K562 (cell line): ENCODE measurements at regions not wholly inside any gene's neighbourhood (a gene's known extent, or its start where the extent isn't known, plus 50 kb on each side); places are given as distances from the start of the nearest gene placed in this dataset.

Experiments
- ATAC-seq: fragments of 200-7000 bp; cut with Tn5 transposase; 3 replicates; pipeline ENCODE4 v1.9.1; 2020; ENCODE audit warnings: moderate library complexity
- BruUV-seq: library from RNA; stranded (reverse); fragments of 400-500 nt; replicated peaks from 2 replicates; lab custom pipeline; 2021; lab: Mats Ljungman, UMichigan
- CTCF ChIA-PET: fragments of 300-600 bp; formaldehyde crosslinking; extraction: SDS; loops from one replicate; lab custom pipeline; 2021; ENCODE audit warnings: low intra/inter-chr PET ratio; lab: Yijun Ruan, JAX
- POLR2A ChIA-PET: fragments of 300-600, 350-650 bp; sonication (Branson Sonifier 250); formaldehyde crosslinking; extraction: SDS; loops from one replicate; lab custom pipeline; 2021; ENCODE audit warnings: antibody characterized with exemption, inconsistent platforms; lab: Yijun Ruan, JAX
- DNase-seq, 4 experiments: peaks; one replicate each; pipeline versions ENCODE4 v3.0.0 to v3.0.0-alpha.2; 2011 to 2018; ENCODE audit warnings: low spot score in 3 of 4, mixed read lengths in 3 of 4; ENCODE audit errors: extremely low read depth in 1 of 4
- FAIRE-seq: peaks from 2 replicates; lab custom pipeline; 2011; peaks lifted over from hg19 to GRCh38; lab: Jason Lieb, UNC
- H2AFZ ChIP-seq: 2 replicates; pipeline ENCODE4 v1.6.0; 2011; ENCODE audit warnings: low read depth, low read length, control low read depth, inconsistent platforms
- H3K27ac ChIP-seq: fragments of 200-600 bp; 3 replicates; pipeline ENCODE4 v1.8.0; 2011; ENCODE audit warnings: low read depth, mild to moderate bottlenecking, control low read depth, inconsistent platforms, low read length, moderate library complexity, mixed read lengths; ENCODE audit errors: extremely low read depth
- H3K27me3 ChIP-seq, 2 experiments: fragments of 300-600 bp in 1 of 2; 2 replicates in 1 of 2; 3 replicates in 1 of 2; pipeline versions ENCODE4 v1.6.0 to v1.8.0; 2011; ENCODE audit warnings: inconsistent platforms in 2 of 2, low read length in 2 of 2, mild to moderate bottlenecking in 1 of 2, mixed read lengths in 1 of 2, moderate library complexity in 1 of 2; ENCODE audit not compliant: control insufficient read depth in 2 of 2, insufficient read depth in 2 of 2
- H3K36me3 ChIP-seq: fragments of 300-600 bp; 3 replicates; pipeline ENCODE4 v1.8.0; 2011; ENCODE audit warnings: mild to moderate bottlenecking, low read length, inconsistent platforms; ENCODE audit not compliant: control insufficient read depth, insufficient read depth
- H3K4me1 ChIP-seq, 2 experiments: fragments of 200-600 bp in 1 of 2; replicated peaks in 1 of 2; 2 replicates in 1 of 2; 3 replicates in 1 of 2; pipeline versions ENCODE4 v1.5.1 to v1.8.0; 2011; ENCODE audit warnings: inconsistent platforms in 2 of 2, low read length in 2 of 2, mild to moderate bottlenecking in 1 of 2, mixed read lengths in 1 of 2, moderate library complexity in 1 of 2; ENCODE audit not compliant: control insufficient read depth in 2 of 2, insufficient read depth in 2 of 2
- H3K4me2 ChIP-seq: 2 replicates; pipeline ENCODE4 v1.6.1; 2011; ENCODE audit warnings: low read length, control low read depth, inconsistent platforms, mixed read lengths; ENCODE audit not compliant: insufficient read depth
- H3K4me3 ChIP-seq: fragments of 200-600 bp; sonication (generic), shearing (Covaris generic); 2 replicates; pipeline ENCODE4 v1.5.1; 2016; ENCODE audit warnings: control low read depth, inconsistent platforms
- H3K79me2 ChIP-seq: fragments of 200-600 bp; 3 replicates; pipeline ENCODE4 v1.8.0; 2011; ENCODE audit warnings: low read length, inconsistent platforms; ENCODE audit not compliant: control insufficient read depth, insufficient read depth
- H3K9ac ChIP-seq, 2 experiments: 2 replicates each; pipeline versions ENCODE4 v1.6.0 to v1.6.1; 2011; ENCODE audit warnings: low read depth in 2 of 2, low read length in 2 of 2, control low read depth in 1 of 2, inconsistent platforms in 1 of 2, mild to moderate bottlenecking in 1 of 2, mixed read lengths in 1 of 2; ENCODE audit not compliant: insufficient read depth in 1 of 2
- H3K9me1 ChIP-seq: one replicate; pipeline ENCODE4 v1.6.0; 2011; ENCODE audit warnings: inconsistent platforms, mild to moderate bottlenecking, low read length, moderate library complexity; ENCODE audit not compliant: control insufficient read depth, insufficient read depth
- H3K9me3 ChIP-seq: replicated peaks from 2 replicates; pipeline ENCODE4 v1.5.1; 2011; ENCODE audit warnings: low read depth, low read length, inconsistent platforms; ENCODE audit not compliant: control insufficient read depth, insufficient read depth
- H4K20me1 ChIP-seq: replicated peaks from 2 replicates; pipeline ENCODE4 v1.6.1; 2011; ENCODE audit warnings: low read length, inconsistent platforms, mixed read lengths; ENCODE audit not compliant: control insufficient read depth, insufficient read depth
- BCL6 ChIP-seq: fragments of 250-450 bp; sonication (Bioruptor Pico); IDR thresholded peaks from 2 replicates; pipeline ENCODE4 v1.4.0; 2020
- ELF2 ChIP-seq: fragments of 250-450 bp; sonication (Bioruptor Pico); IDR thresholded peaks from 2 replicates; pipeline ENCODE4 v1.5.0; 2021; ENCODE audit warnings: mild to moderate bottlenecking
- KLF6 ChIP-seq: fragments of 250-450 bp; sonication (Bioruptor Pico); IDR thresholded peaks from 2 replicates; pipeline ENCODE4 v1.4.0; 2020; ENCODE audit warnings: mild to moderate bottlenecking, moderate library complexity, borderline replicate concordance
- PCBP1 ChIP-seq: fragments of 200-400 bp; formaldehyde crosslinking; IDR thresholded peaks from 2 replicates; pipeline ENCODE4 v1.6.1; 2018; ENCODE audit warnings: mild to moderate bottlenecking, low read depth, low read length; ENCODE audit not compliant: poor library complexity, severe bottlenecking
- SMAD1 ChIP-seq: fragments of 150-350 bp; IDR thresholded peaks from 2 replicates; pipeline ENCODE4 v1.6.1; 2014; ENCODE audit warnings: low read length, low read depth; ENCODE audit not compliant: partially characterized antibody
- SP1 ChIP-seq: sonication (generic); formaldehyde crosslinking; IDR thresholded peaks from 2 replicates; pipeline ENCODE4 v1.8.1; 2022; ENCODE audit warnings: mild to moderate bottlenecking, missing genetic modification reagents
- SRSF1 ChIP-seq: fragments of 200-400 bp; formaldehyde crosslinking; IDR thresholded peaks from 2 replicates; pipeline ENCODE4 v1.6.1; 2017; ENCODE audit warnings: mild to moderate bottlenecking, low read depth, low read length, moderate library complexity
- ZNF134 ChIP-seq: fragments of 250-450 bp; sonication (Bioruptor Pico); conservative IDR thresholded peaks from 2 replicates; pipeline ENCODE4 v1.4.0; 2020
- ZNF551 ChIP-seq: fragments of 250-450 bp; sonication (Bioruptor Pico); IDR thresholded peaks from 2 replicates; pipeline ENCODE4 v1.5.0; 2021; ENCODE audit warnings: mild to moderate bottlenecking, moderate library complexity
- ZSCAN32 ChIP-seq: fragments of 450-650 bp; formaldehyde crosslinking; IDR thresholded peaks from 2 replicates; pipeline ENCODE4 v1.4.0; 2020; ENCODE audit warnings: mild to moderate bottlenecking, moderate library complexity
- WGBS: fragments of 100-300 bp; shearing (Covaris generic); methylation state at CpG from one replicate; pipeline ENCODE4 v1.1.6; 2016; ENCODE audit warnings: low coverage, mixed read lengths; ENCODE audit not compliant: insufficient coverage; ENCODE audit errors: missing lambda C conversion rate; 5-methylcytosine and 5-hydroxymethylcytosine counted together
- in situ Hi-C: fragments of 300-500 bp; cut with MboI; formaldehyde crosslinking; loops from 4 replicates; pipeline ENCODE4 v1.15.0; 2018; ENCODE audit warnings: inconsistent platforms, mixed read lengths
- intact Hi-C: fragments of 100-400 bp; cut with micrococcal nuclease; formaldehyde crosslinking; loops from 2 replicates; pipeline ENCODE4 v1.14.2; 2022
- TF ChIP-seq, protein P1 (sequence below): fragments of 450-650 bp; conservative IDR thresholded peaks from 2 replicates; pipeline ENCODE4 v1.6.1; 2016; ENCODE audit warnings: missing genetic modification characterization, low read depth, mild to moderate bottlenecking, control low read depth, missing compliant biosample characterization
- TF ChIP-seq, protein P2 (sequence below), 2 experiments: fragments of 150-350 bp in 1 of 2; IDR thresholded peaks; 2 replicates each; pipeline ENCODE4 v1.6.1; 2012 to 2016; ENCODE audit warnings: low read depth in 2 of 2, low read length in 2 of 2, mild to moderate bottlenecking in 1 of 2, moderate library complexity in 1 of 2
- TF ChIP-seq, protein P3 (sequence below): fragments of 450-650 bp; IDR thresholded peaks from 2 replicates; pipeline ENCODE4 v1.6.1; 2017; ENCODE audit warnings: antibody characterized with exemption

- H3K79me2 ChIP-seq, result no peaks in the 10 kb centered on the region
- BruUV-seq, result no TSS peak
- ChIA-PET CTCF (no interaction called here), POLR2A (no interaction called here)
- intact Hi-C loops, result no loop called here
- no peak overlapping the region for H2AFZ ChIP-seq
- FAIRE-seq, result no peak
- 1% methylated on average over 9 of the region's 15 CpGs for WGBS
- no peak for TF ChIP-seq BCL6
- TF ChIP-seq SP1 (CRISPR knock-in tag), result no peak
- no peak for TF ChIP-seq KLF6 (CRISPR knock-in tag)
- TF ChIP-seq, protein P1, sequence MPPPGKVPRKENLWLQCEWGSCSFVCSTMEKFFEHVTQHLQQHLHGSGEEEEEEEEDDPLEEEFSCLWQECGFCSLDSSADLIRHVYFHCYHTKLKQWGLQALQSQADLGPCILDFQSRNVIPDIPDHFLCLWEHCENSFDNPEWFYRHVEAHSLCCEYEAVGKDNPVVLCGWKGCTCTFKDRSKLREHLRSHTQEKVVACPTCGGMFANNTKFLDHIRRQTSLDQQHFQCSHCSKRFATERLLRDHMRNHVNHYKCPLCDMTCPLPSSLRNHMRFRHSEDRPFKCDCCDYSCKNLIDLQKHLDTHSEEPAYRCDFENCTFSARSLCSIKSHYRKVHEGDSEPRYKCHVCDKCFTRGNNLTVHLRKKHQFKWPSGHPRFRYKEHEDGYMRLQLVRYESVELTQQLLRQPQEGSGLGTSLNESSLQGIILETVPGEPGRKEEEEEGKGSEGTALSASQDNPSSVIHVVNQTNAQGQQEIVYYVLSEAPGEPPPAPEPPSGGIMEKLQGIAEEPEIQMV, result no peak
- TF ChIP-seq, protein P2, sequence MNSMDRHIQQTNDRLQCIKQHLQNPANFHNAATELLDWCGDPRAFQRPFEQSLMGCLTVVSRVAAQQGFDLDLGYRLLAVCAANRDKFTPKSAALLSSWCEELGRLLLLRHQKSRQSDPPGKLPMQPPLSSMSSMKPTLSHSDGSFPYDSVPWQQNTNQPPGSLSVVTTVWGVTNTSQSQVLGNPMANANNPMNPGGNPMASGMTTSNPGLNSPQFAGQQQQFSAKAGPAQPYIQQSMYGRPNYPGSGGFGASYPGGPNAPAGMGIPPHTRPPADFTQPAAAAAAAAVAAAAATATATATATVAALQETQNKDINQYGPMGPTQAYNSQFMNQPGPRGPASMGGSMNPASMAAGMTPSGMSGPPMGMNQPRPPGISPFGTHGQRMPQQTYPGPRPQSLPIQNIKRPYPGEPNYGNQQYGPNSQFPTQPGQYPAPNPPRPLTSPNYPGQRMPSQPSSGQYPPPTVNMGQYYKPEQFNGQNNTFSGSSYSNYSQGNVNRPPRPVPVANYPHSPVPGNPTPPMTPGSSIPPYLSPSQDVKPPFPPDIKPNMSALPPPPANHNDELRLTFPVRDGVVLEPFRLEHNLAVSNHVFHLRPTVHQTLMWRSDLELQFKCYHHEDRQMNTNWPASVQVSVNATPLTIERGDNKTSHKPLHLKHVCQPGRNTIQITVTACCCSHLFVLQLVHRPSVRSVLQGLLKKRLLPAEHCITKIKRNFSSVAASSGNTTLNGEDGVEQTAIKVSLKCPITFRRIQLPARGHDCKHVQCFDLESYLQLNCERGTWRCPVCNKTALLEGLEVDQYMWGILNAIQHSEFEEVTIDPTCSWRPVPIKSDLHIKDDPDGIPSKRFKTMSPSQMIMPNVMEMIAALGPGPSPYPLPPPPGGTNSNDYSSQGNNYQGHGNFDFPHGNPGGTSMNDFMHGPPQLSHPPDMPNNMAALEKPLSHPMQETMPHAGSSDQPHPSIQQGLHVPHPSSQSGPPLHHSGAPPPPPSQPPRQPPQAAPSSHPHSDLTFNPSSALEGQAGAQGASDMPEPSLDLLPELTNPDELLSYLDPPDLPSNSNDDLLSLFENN (IDR thresholded peaks at IDR 0.05; ENCODE audit: low read depth in 2 of 2, low read length in 2 of 2), result no peak
- no peak for TF ChIP-seq ZNF551 (CRISPR knock-in tag)
- TF ChIP-seq SMAD1, result no peak
- no peak for TF ChIP-seq SRSF1
- TF ChIP-seq, protein P3, sequence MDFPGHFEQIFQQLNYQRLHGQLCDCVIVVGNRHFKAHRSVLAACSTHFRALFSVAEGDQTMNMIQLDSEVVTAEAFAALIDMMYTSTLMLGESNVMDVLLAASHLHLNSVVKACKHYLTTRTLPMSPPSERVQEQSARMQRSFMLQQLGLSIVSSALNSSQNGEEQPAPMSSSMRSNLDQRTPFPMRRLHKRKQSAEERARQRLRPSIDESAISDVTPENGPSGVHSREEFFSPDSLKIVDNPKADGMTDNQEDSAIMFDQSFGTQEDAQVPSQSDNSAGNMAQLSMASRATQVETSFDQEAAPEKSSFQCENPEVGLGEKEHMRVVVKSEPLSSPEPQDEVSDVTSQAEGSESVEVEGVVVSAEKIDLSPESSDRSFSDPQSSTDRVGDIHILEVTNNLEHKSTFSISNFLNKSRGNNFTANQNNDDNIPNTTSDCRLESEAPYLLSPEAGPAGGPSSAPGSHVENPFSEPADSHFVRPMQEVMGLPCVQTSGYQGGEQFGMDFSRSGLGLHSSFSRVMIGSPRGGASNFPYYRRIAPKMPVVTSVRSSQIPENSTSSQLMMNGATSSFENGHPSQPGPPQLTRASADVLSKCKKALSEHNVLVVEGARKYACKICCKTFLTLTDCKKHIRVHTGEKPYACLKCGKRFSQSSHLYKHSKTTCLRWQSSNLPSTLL, result no peak
- no peak for TF ChIP-seq PCBP1
- TF ChIP-seq ZSCAN32 (CRISPR knock-in tag), result no peak
- TF ChIP-seq ELF2 (CRISPR knock-in tag), result no peak
- TF ChIP-seq ZNF134 (CRISPR knock-in tag), result no peak
- H3K4me1 ChIP-seq, result no peaks in the 10 kb centered on the region
- in situ Hi-C loops, result no loop called here
- H3K36me3 ChIP-seq, result no peaks in the 10 kb centered on the region
- peaks cover 6 to 25% of the 10 kb centered on the region in 2 experiments; a peak in 3 of 5 replicates for H3K27me3 ChIP-seq
- no peak for ATAC-seq
- H3K4me2 ChIP-seq, result no peak overlapping the region
- H3K9ac ChIP-seq, result no peak overlapping the region
- no peak overlapping the region for H3K4me3 ChIP-seq
- no peaks in the 10 kb centered on the region for H3K9me1 ChIP-seq
- H3K27ac ChIP-seq, result no peak overlapping the region
- no peak for DNase-seq
- H4K20me1 ChIP-seq, result no peaks in the 10 kb centered on the region; the same call in 1 of the 2 replicates
- no peaks in the 10 kb centered on the region for H3K9me3 ChIP-seq
These were observed 156.7 kb upstream of the SALL3 start for GRCh38 chr18:78822949-78823285.
